Adipocyte (in vitro differentiated cells): ENCODE measurements at regions not wholly inside any gene's neighbourhood (a gene's known extent, or its start where the extent isn't known, plus 50 kb on each side); places are given as distances from the start of the nearest gene placed in this dataset.

ENCODE experiments used
- DNase-seq: peaks from one replicate; pipeline ENCODE4 v3.0.0-alpha.2; 2015; ENCODE audit warnings: low read depth
- H3K27me3 ChIP-seq: replicated peaks from 2 replicates; pipeline ENCODE4 v1.7.0; 2013; ENCODE audit warnings: mild to moderate bottlenecking, low read length, moderate library complexity; ENCODE audit not compliant: control insufficient read depth, insufficient read depth
- H3K36me3 ChIP-seq: 2 replicates; pipeline ENCODE4 v1.7.0; 2013; ENCODE audit warnings: low read length, mild to moderate bottlenecking, moderate library complexity; ENCODE audit not compliant: control insufficient read depth, insufficient read depth, severe bottlenecking
- H3K4me1 ChIP-seq: 2 replicates; pipeline ENCODE4 v1.7.0; 2013; ENCODE audit warnings: mild to moderate bottlenecking, low read length, moderate library complexity; ENCODE audit not compliant: control insufficient read depth, insufficient read depth
- H3K4me3 ChIP-seq: 2 replicates; pipeline ENCODE4 v1.7.0; 2013; ENCODE audit warnings: mild to moderate bottlenecking, low read length, moderate library complexity
- H3K9ac ChIP-seq: 2 replicates; pipeline ENCODE4 v1.7.0; 2013; ENCODE audit warnings: mild to moderate bottlenecking, low read length, moderate library complexity
- H3K9me3 ChIP-seq: 2 replicates; pipeline ENCODE4 v1.7.0; 2013; ENCODE audit warnings: mild to moderate bottlenecking, low read length, moderate library complexity; ENCODE audit not compliant: control insufficient read depth

- no peak overlapping the region for H3K4me3 ChIP-seq
- H3K36me3 ChIP-seq, result no peaks in the 10 kb centered on the region
- peaks cover 3% of the 10 kb centered on the region for H3K9me3 ChIP-seq
Observed at GRCh38 chr18:64490207-64490606, 341.3 kb upstream of the LINC00305 start.

GRCh38 chr18:64488698-64489097 lies 339.8 kb upstream of the LINC00305 start:
- H3K4me1 ChIP-seq, result no peaks in the 10 kb centered on the region
- no peaks in the 10 kb centered on the region for H3K36me3 ChIP-seq
- H3K9ac ChIP-seq, result no peak overlapping the region
- DNase-seq, result no peak
- H3K27me3 ChIP-seq, result no peaks in the 10 kb centered on the region
- peaks cover 6% of the 10 kb centered on the region for H3K9me3 ChIP-seq
- no peak overlapping the region for H3K4me3 ChIP-seq

More at GRCh38 chr18:64490207-64490606, 341.3 kb upstream of the LINC00305 start:
- DNase-seq, result no peak
- no peaks in the 10 kb centered on the region for H3K27me3 ChIP-seq
- H3K9ac ChIP-seq, result no peak overlapping the region
- no peaks in the 10 kb centered on the region for H3K4me1 ChIP-seq

- Histone ChIP-seq H3K4me3 (no peak overlapping the region), H3K9ac (no peak overlapping the region), H3K4me1 (no peaks in the 10 kb centered on the region), H3K27me3 (no peaks in the 10 kb centered on the region), H3K36me3 (no peaks in the 10 kb centered on the region), H3K9me3 (no peaks in the 10 kb centered on the region)
- no peak for DNase-seq
Observed at GRCh38 chr18:64474773-64475172, 325.9 kb upstream of the LINC00305 start.

GRCh38 chr18:64474255-64474654 lies 325.4 kb upstream of the LINC00305 start:
- no peak for DNase-seq
- Histone ChIP-seq H3K27me3 (no peaks in the 10 kb centered on the region), H3K9me3 (peaks cover 3% of the 10 kb centered on the region), H3K4me3 (no peak overlapping the region), H3K36me3 (no peaks in the 10 kb centered on the region), H3K9ac (no peak overlapping the region), H3K4me1 (no peaks in the 10 kb centered on the region)

GRCh38 chr18:64449434-64449833 lies 300.5 kb upstream of the LINC00305 start:
- no peaks in the 10 kb centered on the region for H3K36me3 ChIP-seq
- DNase-seq, result no peak
- H3K9ac ChIP-seq, result no peak overlapping the region
- no peaks in the 10 kb centered on the region for H3K9me3 ChIP-seq
- no peaks in the 10 kb centered on the region for H3K27me3 ChIP-seq
- no peak overlapping the region for H3K4me3 ChIP-seq
- H3K4me1 ChIP-seq, result no peaks in the 10 kb centered on the region

GRCh38 chr18:64444819-64445218 lies 295.9 kb upstream of the LINC00305 start:
- DNase-seq, result no peak
- Histone ChIP-seq H3K4me3 (no peak overlapping the region), H3K9me3 (no peaks in the 10 kb centered on the region), H3K36me3 (no peaks in the 10 kb centered on the region), H3K4me1 (no peaks in the 10 kb centered on the region), H3K9ac (no peak overlapping the region), H3K27me3 (no peaks in the 10 kb centered on the region)

- DNase-seq, result no peak
- no peaks in the 10 kb centered on the region for H3K36me3 ChIP-seq
Observed at GRCh38 chr18:64438178-64438577, 289.3 kb upstream of the LINC00305 start.

GRCh38 chr18:64436111-64436510 lies 287.2 kb upstream of the LINC00305 start:
- no peak overlapping the region for H3K9ac ChIP-seq
- H3K4me3 ChIP-seq, result no peak overlapping the region
- no peaks in the 10 kb centered on the region for H3K36me3 ChIP-seq
- no peak for DNase-seq
- H3K27me3 ChIP-seq, result no peaks in the 10 kb centered on the region
- no peaks in the 10 kb centered on the region for H3K4me1 ChIP-seq
- H3K9me3 ChIP-seq, result peaks cover 15% of the 10 kb centered on the region

More at GRCh38 chr18:64438178-64438577, 289.3 kb upstream of the LINC00305 start:
- Histone ChIP-seq H3K27me3 (no peaks in the 10 kb centered on the region), H3K4me1 (no peaks in the 10 kb centered on the region), H3K9ac (no peak overlapping the region), H3K9me3 (peaks cover 13% of the 10 kb centered on the region), H3K4me3 (no peak overlapping the region)

GRCh38 chr18:64419156-64419555 lies 270.3 kb upstream of the LINC00305 start:
- Histone ChIP-seq H3K4me1 (no peaks in the 10 kb centered on the region), H3K4me3 (no peak overlapping the region), H3K9me3 (peaks cover 3% of the 10 kb centered on the region), H3K27me3 (no peaks in the 10 kb centered on the region), H3K36me3 (no peaks in the 10 kb centered on the region), H3K9ac (no peak overlapping the region)
- DNase-seq, result no peak

GRCh38 chr18:64416990-64417389 lies 268.1 kb upstream of the LINC00305 start:
- H3K9ac ChIP-seq, result no peak overlapping the region
- no peak for DNase-seq
- H3K4me3 ChIP-seq, result no peak overlapping the region
- H3K27me3 ChIP-seq, result no peaks in the 10 kb centered on the region
- no peaks in the 10 kb centered on the region for H3K36me3 ChIP-seq
- peaks cover 3% of the 10 kb centered on the region for H3K9me3 ChIP-seq
- H3K4me1 ChIP-seq, result no peaks in the 10 kb centered on the region

- peaks cover 3% of the 10 kb centered on the region for H3K9me3 ChIP-seq
- no peak overlapping the region for H3K4me3 ChIP-seq
- H3K9ac ChIP-seq, result no peak overlapping the region
- no peaks in the 10 kb centered on the region for H3K4me1 ChIP-seq
- H3K36me3 ChIP-seq, result no peaks in the 10 kb centered on the region
- no peak for DNase-seq
- H3K27me3 ChIP-seq, result no peaks in the 10 kb centered on the region
Observed at GRCh38 chr18:64415218-64415617, 266.3 kb upstream of the LINC00305 start.

- Histone ChIP-seq H3K4me3 (no peak overlapping the region), H3K9ac (no peak overlapping the region)
- no peak for DNase-seq
Observed at GRCh38 chr18:64410685-64411084, 261.8 kb upstream of the LINC00305 start.

More at GRCh38 chr18:64410685-64411084, 261.8 kb upstream of the LINC00305 start:
- Histone ChIP-seq H3K4me1 (no peaks in the 10 kb centered on the region), H3K27me3 (no peaks in the 10 kb centered on the region), H3K9me3 (no peaks in the 10 kb centered on the region), H3K36me3 (no peaks in the 10 kb centered on the region)
